Chondrocyte (in vitro differentiated cells): ENCODE measurements at regions not wholly inside any gene's neighbourhood (a gene's known extent, or its start where the extent isn't known, plus 50 kb on each side); places are given as distances from the start of the nearest gene placed in this dataset.
"Not testable (repeated sequence)": the region's sequence is repeated elsewhere in the genome, so short reads cannot be mapped to it uniquely, and the experiment has no call there.

Source experiments
- DNase-seq: peaks from one replicate; pipeline ENCODE4 v3.0.0; 2021; ENCODE audit warnings: mixed read lengths, low spot score
- H3K27ac Mint-ChIP-seq: one replicate; pipeline ENCODE4 v1.8.0; 2021; ENCODE audit warnings: mild to moderate bottlenecking, moderate library complexity, mixed read lengths; ENCODE audit not compliant: unreplicated experiment
- H3K27me3 Mint-ChIP-seq: 2 replicates; pipeline ENCODE4 v1.8.0; 2021; ENCODE audit warnings: low read depth, mixed read lengths
- H3K36me3 Mint-ChIP-seq: 2 replicates; pipeline ENCODE4 v1.8.0; 2021; ENCODE audit warnings: low read depth, mixed read lengths
- H3K4me1 Mint-ChIP-seq: 2 replicates; pipeline ENCODE4 v1.8.0; 2021; ENCODE audit warnings: low read depth, mild to moderate bottlenecking, mixed read lengths
- H3K4me3 Mint-ChIP-seq: one replicate; pipeline ENCODE4 v1.8.0; 2021; ENCODE audit warnings: mild to moderate bottlenecking, moderate library complexity, mixed read lengths; ENCODE audit not compliant: unreplicated experiment
- H3K9me3 Mint-ChIP-seq: 2 replicates; pipeline ENCODE4 v1.8.0; 2021; ENCODE audit warnings: low read depth, mixed read lengths
- CTCF ChIP-seq: fragments of 200-600 bp; sonication (generic); IDR thresholded peaks from 2 replicates; pipeline ENCODE4 v1.5.0; 2021; ENCODE audit warnings: antibody characterized with exemption, mild to moderate bottlenecking, moderate library complexity

- no peak for TF ChIP-seq CTCF
- Mint-ChIP-seq H3K4me3 (no peak overlapping the region), H3K9me3 (no peaks in the 10 kb centered on the region), H3K27ac (no peak overlapping the region), H3K4me1 (no peaks in the 10 kb centered on the region), H3K27me3 (no peaks in the 10 kb centered on the region), H3K36me3 (no peaks in the 10 kb centered on the region)
- no peak for DNase-seq
Observed at GRCh38 chr1:80523861-80524260, 1276.9 kb upstream of the ADGRL2 start.

- H3K9me3 Mint-ChIP-seq, H3K27ac Mint-ChIP-seq, H3K4me3 Mint-ChIP-seq, H3K4me1 Mint-ChIP-seq, H3K36me3 Mint-ChIP-seq, DNase-seq, H3K27me3 Mint-ChIP-seq: not testable (repeated sequence)
Observed at GRCh38 chr1:80523071-80523470, 1277.7 kb upstream of the ADGRL2 start.

- no peaks in the 10 kb centered on the region for H3K36me3 Mint-ChIP-seq
- peaks cover 1% of the 10 kb centered on the region for H3K9me3 Mint-ChIP-seq
- H3K4me3 Mint-ChIP-seq = no peak overlapping the region
- no peaks in the 10 kb centered on the region for H3K27me3 Mint-ChIP-seq
- no peaks in the 10 kb centered on the region for H3K4me1 Mint-ChIP-seq
- no peak for DNase-seq
- no peak for TF ChIP-seq CTCF
- H3K27ac Mint-ChIP-seq = no peak overlapping the region
Observed at GRCh38 chr1:80520949-80521348, 1279.8 kb upstream of the ADGRL2 start.

- no peak overlapping the region for H3K4me3 Mint-ChIP-seq
- no peak for DNase-seq
- no peaks in the 10 kb centered on the region for H3K4me1 Mint-ChIP-seq
- H3K27me3 Mint-ChIP-seq = no peaks in the 10 kb centered on the region
- H3K27ac Mint-ChIP-seq = no peak overlapping the region
- no peak for TF ChIP-seq CTCF
- no peaks in the 10 kb centered on the region for H3K36me3 Mint-ChIP-seq
- peaks cover 9% of the 10 kb centered on the region for H3K9me3 Mint-ChIP-seq
Observed at GRCh38 chr1:80517062-80517461, 1283.7 kb upstream of the ADGRL2 start.

GRCh38 chr1:80509965-80510522 is 1290.7 kb upstream of the ADGRL2 start:
- no peak for DNase-seq
- H3K4me1 Mint-ChIP-seq = no peaks in the 10 kb centered on the region
- no peak for TF ChIP-seq CTCF
- H3K27ac Mint-ChIP-seq = no peak overlapping the region
- no peaks in the 10 kb centered on the region for H3K27me3 Mint-ChIP-seq
- H3K36me3 Mint-ChIP-seq = no peaks in the 10 kb centered on the region
- H3K4me3 Mint-ChIP-seq = no peak overlapping the region
- peaks cover 5% of the 10 kb centered on the region for H3K9me3 Mint-ChIP-seq

- peaks cover 4% of the 10 kb centered on the region for H3K9me3 Mint-ChIP-seq
- H3K27ac Mint-ChIP-seq = no peak overlapping the region
- no peak for DNase-seq
- H3K4me1 Mint-ChIP-seq = no peaks in the 10 kb centered on the region
- H3K4me3 Mint-ChIP-seq = no peak overlapping the region
- TF ChIP-seq CTCF = no peak
- H3K36me3 Mint-ChIP-seq = peaks cover 1% of the 10 kb centered on the region
- H3K27me3 Mint-ChIP-seq = no peaks in the 10 kb centered on the region
Observed at GRCh38 chr1:80506216-80506615, 1294.5 kb upstream of the ADGRL2 start.
